ENCODE measurements at regions not wholly inside any gene's neighbourhood (a gene's known extent, or its start where the extent isn't known, plus 50 kb on each side); places are given as distances from the start of the nearest gene placed in this dataset.

DNA sequence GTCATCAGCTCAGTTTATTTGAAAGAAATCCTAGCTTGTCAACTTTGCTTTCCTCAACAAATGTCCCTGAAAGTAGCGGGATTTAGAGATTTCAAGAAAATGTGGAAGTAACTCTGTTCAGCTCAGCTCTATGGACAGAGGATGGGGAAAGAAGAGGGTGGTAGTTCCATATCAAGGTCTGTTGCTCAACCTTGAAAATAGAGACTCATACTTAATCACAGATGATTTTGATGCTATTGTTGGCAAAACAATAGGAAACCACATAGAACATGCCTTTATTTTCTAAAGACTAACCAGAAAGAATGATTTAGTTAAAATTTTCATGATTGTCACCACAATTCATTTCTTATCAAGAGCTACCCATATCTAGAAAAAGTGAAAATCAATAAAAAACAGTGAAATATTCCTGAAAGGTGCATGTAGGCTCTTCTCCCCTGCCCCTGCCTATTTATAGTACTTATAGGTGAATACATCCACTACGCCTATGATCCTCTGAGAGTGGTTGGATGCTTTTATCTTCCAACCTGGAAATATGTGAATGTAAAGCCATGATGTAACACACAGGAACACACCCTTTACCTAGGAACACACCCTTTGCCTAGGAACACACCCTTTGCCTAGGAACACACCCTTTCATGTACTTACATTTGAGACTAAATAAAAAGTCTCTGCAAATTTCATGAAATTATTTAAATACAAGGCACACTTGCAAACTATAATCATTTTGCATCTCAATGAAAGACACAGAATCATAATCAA is 65.8 kb downstream of the ETAA1 start:
- TF ChIP-seq, protein P1, sequence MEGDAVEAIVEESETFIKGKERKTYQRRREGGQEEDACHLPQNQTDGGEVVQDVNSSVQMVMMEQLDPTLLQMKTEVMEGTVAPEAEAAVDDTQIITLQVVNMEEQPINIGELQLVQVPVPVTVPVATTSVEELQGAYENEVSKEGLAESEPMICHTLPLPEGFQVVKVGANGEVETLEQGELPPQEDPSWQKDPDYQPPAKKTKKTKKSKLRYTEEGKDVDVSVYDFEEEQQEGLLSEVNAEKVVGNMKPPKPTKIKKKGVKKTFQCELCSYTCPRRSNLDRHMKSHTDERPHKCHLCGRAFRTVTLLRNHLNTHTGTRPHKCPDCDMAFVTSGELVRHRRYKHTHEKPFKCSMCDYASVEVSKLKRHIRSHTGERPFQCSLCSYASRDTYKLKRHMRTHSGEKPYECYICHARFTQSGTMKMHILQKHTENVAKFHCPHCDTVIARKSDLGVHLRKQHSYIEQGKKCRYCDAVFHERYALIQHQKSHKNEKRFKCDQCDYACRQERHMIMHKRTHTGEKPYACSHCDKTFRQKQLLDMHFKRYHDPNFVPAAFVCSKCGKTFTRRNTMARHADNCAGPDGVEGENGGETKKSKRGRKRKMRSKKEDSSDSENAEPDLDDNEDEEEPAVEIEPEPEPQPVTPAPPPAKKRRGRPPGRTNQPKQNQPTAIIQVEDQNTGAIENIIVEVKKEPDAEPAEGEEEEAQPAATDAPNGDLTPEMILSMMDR (IDR thresholded peaks at IDR 0.05), result no peak
- no peak for TF ChIP-seq POLR2A (IDR thresholded peaks at IDR 0.05)
